Gastroesophageal sphincter (tissue), 4 donors: ENCODE measurements at regions not wholly inside any gene's neighbourhood (a gene's known extent, or its start where the extent isn't known, plus 50 kb on each side); places are given as distances from the start of the nearest gene placed in this dataset.
"Not testable (repeated sequence)": the region's sequence is repeated elsewhere in the genome, so short reads cannot be mapped to it uniquely, and the experiment has no call there.

Experiments
- ATAC-seq: fragments of 150-250 bp; one replicate; pipeline ENCODE4 v1.9.1; 2016; ENCODE audit warnings: mild to moderate bottlenecking, moderate library complexity
- H3K27ac ChIP-seq, 4 donors: fragments of 200-600 bp; sonication (generic) in 3 of 4; 1 replicate in 3 of 4; 2 replicates in 1 of 4; pipeline ENCODE4 v1.5.1; 2016 to 2019
- H3K27me3 ChIP-seq: fragments of 200-600 bp; sonication (generic); one replicate; pipeline ENCODE4 v1.5.1; 2019
- H3K36me3 ChIP-seq, 2 donors: fragments of 200-600 bp; sonication (generic); one replicate each; pipeline ENCODE4 v1.5.1; 2019; ENCODE audit warnings: control low read depth in 1 of 2
- H3K4me1 ChIP-seq, 3 donors: fragments of 200-600 bp; sonication (generic); 1 replicate in 2 of 3; 2 replicates in 1 of 3; pipeline ENCODE4 v1.5.1; 2016 to 2019; ENCODE audit warnings: control low read depth in 2 of 3
- H3K4me3 ChIP-seq, 2 donors: fragments of 200-600 bp; sonication (generic); one replicate each; pipeline ENCODE4 v1.5.1; 2019; ENCODE audit warnings: mild to moderate bottlenecking in 1 of 2, moderate library complexity in 1 of 2
- H3K9me3 ChIP-seq, 3 donors: fragments of 200-600 bp; sonication (generic); one replicate each; pipeline ENCODE4 v1.5.1; 2017 to 2019; ENCODE audit warnings: control low read depth in 2 of 3
- CTCF ChIP-seq, 4 experiments: fragments of 200-600 bp in 2 of 4; fragments of 450-650 bp in 2 of 4; sonication (generic) in 1 of 4; IDR thresholded peaks; one replicate each; pipeline ENCODE4 v1.5.1; 2017 to 2019; ENCODE audit warnings: antibody characterized with exemption in 4 of 4, mild to moderate bottlenecking in 2 of 4, moderate library complexity in 2 of 4
- EP300 ChIP-seq: sonication (generic); formaldehyde crosslinking; IDR thresholded peaks from one replicate; pipeline ENCODE4 v1.6.1; 2017; ENCODE audit warnings: antibody characterized with exemption, mild to moderate bottlenecking
- POLR2A ChIP-seq, 2 donors: fragments of 450-650 bp; IDR thresholded peaks; one replicate each; pipeline ENCODE4 v1.6.1; 2017; ENCODE audit warnings: antibody characterized with exemption in 2 of 2, mild to moderate bottlenecking in 2 of 2, moderate library complexity in 1 of 2
- POLR2AphosphoS5 ChIP-seq: sonication (generic); formaldehyde crosslinking; IDR thresholded peaks from one replicate; pipeline ENCODE4 v1.6.1; 2017; ENCODE audit warnings: antibody characterized with exemption
- WGBS, 2 donors: methylation state at CpG; one replicate each; pipeline ENCODE4 v1.1.5; 2018; ENCODE audit warnings: low coverage in 1 of 2; 5-methylcytosine and 5-hydroxymethylcytosine counted together

- ATAC-seq = no peak
- TF ChIP-seq POLR2A (IDR thresholded peaks at IDR 0.05) (no peak), CTCF (IDR thresholded peaks at IDR 0.05) (no peak), POLR2AphosphoS5 (no peak), EP300 (no peak)
- Histone ChIP-seq H3K27me3 (no peaks in the 10 kb centered on the region), H3K36me3 (no peaks in the 10 kb centered on the region), H3K4me3 (no peak overlapping the region), H3K9me3 (no peaks in the 10 kb centered on the region), H3K27ac (no peak overlapping the region), H3K4me1 (no peaks in the 10 kb centered on the region)
- WGBS, 2 donors = 73 to 80% methylated on average over 1 of the region's 1 CpG
Measured at GRCh38 chr6:68087399-68088133, 547.5 kb upstream of the ADGRB3 start.

GRCh38 chr6:68086199-68086598 lies 548.9 kb upstream of the ADGRB3 start:
- 88 to 91% methylated on average over 4 of the region's 4 CpGs for WGBS, 2 donors
- no peak for ATAC-seq
- H3K27me3 ChIP-seq = no peaks in the 10 kb centered on the region
- H3K9me3 ChIP-seq = no peaks in the 10 kb centered on the region
- no peaks in the 10 kb centered on the region for H3K36me3 ChIP-seq
- H3K27ac ChIP-seq = no peak overlapping the region
- TF ChIP-seq POLR2A (IDR thresholded peaks at IDR 0.05) (no peak), CTCF (IDR thresholded peaks at IDR 0.05) (no peak), EP300 (no peak), POLR2AphosphoS5 (no peak)
- no peaks in the 10 kb centered on the region for H3K4me1 ChIP-seq
- no peak overlapping the region for H3K4me3 ChIP-seq

GRCh38 chr6:68085599-68085998 lies 549.5 kb upstream of the ADGRB3 start:
- not testable (repeated sequence) for H3K36me3 ChIP-seq, H3K4me3 ChIP-seq, H3K27me3 ChIP-seq, ATAC-seq, H3K4me1 ChIP-seq, H3K27ac ChIP-seq, H3K9me3 ChIP-seq
- 95 to 100% methylated on average over 2 to 4 of the region's 4 CpGs for WGBS, 2 donors

- no peak for ATAC-seq
- no peak overlapping the region for H3K4me3 ChIP-seq
- H3K9me3 ChIP-seq = no peaks in the 10 kb centered on the region
- no peaks in the 10 kb centered on the region for H3K4me1 ChIP-seq
- no peaks in the 10 kb centered on the region for H3K27me3 ChIP-seq
- no peaks in the 10 kb centered on the region for H3K36me3 ChIP-seq
- no peak for TF ChIP-seq CTCF (IDR thresholded peaks at IDR 0.05)
- TF ChIP-seq POLR2AphosphoS5 = no peak
- no peak for TF ChIP-seq EP300
- TF ChIP-seq POLR2A (IDR thresholded peaks at IDR 0.05) = no peak
- H3K27ac ChIP-seq = no peak overlapping the region
Measured at GRCh38 chr6:68082086-68082485, 553.0 kb upstream of the ADGRB3 start.

GRCh38 chr6:68080074-68080473 lies 555.0 kb upstream of the ADGRB3 start:
- TF ChIP-seq POLR2AphosphoS5 = no peak
- no peak for TF ChIP-seq CTCF (IDR thresholded peaks at IDR 0.05)
- TF ChIP-seq EP300 = no peak
- no peak for TF ChIP-seq POLR2A (IDR thresholded peaks at IDR 0.05)
- no peak overlapping the region for H3K4me3 ChIP-seq
- ATAC-seq = no peak
- no peaks in the 10 kb centered on the region for H3K4me1 ChIP-seq
- H3K36me3 ChIP-seq = no peaks in the 10 kb centered on the region
- H3K27me3 ChIP-seq = no peaks in the 10 kb centered on the region
- H3K9me3 ChIP-seq = no peaks in the 10 kb centered on the region
- no peak overlapping the region for H3K27ac ChIP-seq
- WGBS, 2 donors = 62 to 84% methylated on average over 3 of the region's 3 CpGs
